ENCODE measurements at regions not wholly inside any gene's neighbourhood (a gene's known extent, or its start where the extent isn't known, plus 50 kb on each side); places are given as distances from the start of the nearest gene placed in this dataset.

GRCh38 chr15:29333261-29333660 is 63.6 kb upstream of the NSMCE3 start:
- TF ChIP-seq, protein P1, sequence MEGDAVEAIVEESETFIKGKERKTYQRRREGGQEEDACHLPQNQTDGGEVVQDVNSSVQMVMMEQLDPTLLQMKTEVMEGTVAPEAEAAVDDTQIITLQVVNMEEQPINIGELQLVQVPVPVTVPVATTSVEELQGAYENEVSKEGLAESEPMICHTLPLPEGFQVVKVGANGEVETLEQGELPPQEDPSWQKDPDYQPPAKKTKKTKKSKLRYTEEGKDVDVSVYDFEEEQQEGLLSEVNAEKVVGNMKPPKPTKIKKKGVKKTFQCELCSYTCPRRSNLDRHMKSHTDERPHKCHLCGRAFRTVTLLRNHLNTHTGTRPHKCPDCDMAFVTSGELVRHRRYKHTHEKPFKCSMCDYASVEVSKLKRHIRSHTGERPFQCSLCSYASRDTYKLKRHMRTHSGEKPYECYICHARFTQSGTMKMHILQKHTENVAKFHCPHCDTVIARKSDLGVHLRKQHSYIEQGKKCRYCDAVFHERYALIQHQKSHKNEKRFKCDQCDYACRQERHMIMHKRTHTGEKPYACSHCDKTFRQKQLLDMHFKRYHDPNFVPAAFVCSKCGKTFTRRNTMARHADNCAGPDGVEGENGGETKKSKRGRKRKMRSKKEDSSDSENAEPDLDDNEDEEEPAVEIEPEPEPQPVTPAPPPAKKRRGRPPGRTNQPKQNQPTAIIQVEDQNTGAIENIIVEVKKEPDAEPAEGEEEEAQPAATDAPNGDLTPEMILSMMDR (IDR thresholded peaks at IDR 0.05), result no peak
- no peak for TF ChIP-seq POLR2A (IDR thresholded peaks at IDR 0.05)

All from upper lobe of left lung (tissue), 4 donors.